ENCODE measurements at regions not wholly inside any gene's neighbourhood (a gene's known extent, or its start where the extent isn't known, plus 50 kb on each side); places are given as distances from the start of the nearest gene placed in this dataset.
"Not testable (repeated sequence)": the region's sequence is repeated elsewhere in the genome, so short reads cannot be mapped to it uniquely, and the experiment has no call there.

DNA sequence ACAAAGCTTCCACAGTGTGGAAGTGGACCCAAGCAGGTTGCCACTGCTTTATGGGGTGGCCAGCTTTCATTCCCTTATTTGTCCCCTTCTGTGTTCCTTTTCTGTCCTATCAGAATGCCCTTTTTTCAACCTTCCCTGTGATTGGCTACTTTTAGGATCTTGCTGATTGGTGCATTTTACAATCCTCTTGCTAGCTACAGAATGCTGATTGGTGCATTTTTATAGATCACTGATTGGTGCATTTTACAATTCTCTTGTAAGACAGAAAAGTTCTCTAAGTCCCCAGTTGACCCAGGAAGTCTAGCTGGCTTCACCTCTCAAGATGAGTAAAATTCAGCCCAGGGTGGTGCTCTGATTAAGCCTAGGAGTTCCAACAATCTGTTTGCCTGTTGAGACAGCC is 157.2 kb upstream of the ERCC6L2 start:
- CTCF ChIA-PET, result interaction anchor here (0.5 to 0.6 kb wide), 2 partner anchors 265 to 1028 kb away, joined by 4 to 5 read pairs; no protein-coding TSS in a partner anchor
- no peak for DNase-seq
- Mint-ChIP-seq H3K9me3 (peaks cover 54% of the 10 kb centered on the region), H3K36me3 (ENCODE audit: low read depth) (peaks cover 11% of the 10 kb centered on the region), H3K27ac (no peak overlapping the region), H3K4me1 (peaks cover 3% of the 10 kb centered on the region), H3K4me3 (no peak overlapping the region), H3K27me3 (peaks cover 25% of the 10 kb centered on the region)
- POLR2A ChIA-PET, result no interaction called here

DNA sequence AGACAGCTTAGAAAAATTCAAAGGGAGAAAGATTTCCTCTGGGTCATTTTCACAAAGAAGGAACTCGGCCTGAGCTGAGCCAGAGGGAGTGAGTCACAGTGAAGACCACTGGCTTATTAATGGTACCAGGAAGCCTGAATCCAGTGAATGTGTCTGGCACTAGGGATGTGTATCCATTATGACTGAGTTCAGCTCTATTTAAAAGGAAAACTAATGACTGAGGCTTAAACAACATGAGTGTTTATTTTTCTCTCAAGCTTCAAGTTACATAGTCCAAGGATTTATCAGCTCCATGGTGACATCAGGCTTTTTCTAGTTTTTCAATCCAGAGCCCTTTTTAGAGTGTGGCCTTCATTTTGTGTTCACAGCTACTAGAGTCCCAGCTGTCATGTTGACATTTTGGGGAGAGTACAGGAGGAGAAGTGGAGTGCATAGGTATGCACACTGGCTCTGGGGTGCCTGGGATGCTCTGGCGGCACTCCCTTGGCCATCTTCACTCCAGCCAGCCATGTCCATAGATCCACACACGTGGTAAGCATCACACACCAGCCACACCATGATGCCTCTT is 159.5 kb upstream of the ERCC6L2 start:
- Mint-ChIP-seq H3K4me1 (no peaks in the 10 kb centered on the region), H3K36me3 (ENCODE audit: low read depth) (peaks cover 4% of the 10 kb centered on the region), H3K27me3 (peaks cover 10% of the 10 kb centered on the region), H3K4me3 (no peak overlapping the region), H3K27ac (no peak overlapping the region), H3K9me3 (peaks cover 38% of the 10 kb centered on the region)
- ChIA-PET CTCF (interaction anchor here (0.8 to 1.0 kb wide), 2 partner anchors 15 to 96 kb away, joined by 4 to 5 read pairs; no protein-coding TSS in a partner anchor), POLR2A (no interaction called here)
- no peak for DNase-seq

DNA sequence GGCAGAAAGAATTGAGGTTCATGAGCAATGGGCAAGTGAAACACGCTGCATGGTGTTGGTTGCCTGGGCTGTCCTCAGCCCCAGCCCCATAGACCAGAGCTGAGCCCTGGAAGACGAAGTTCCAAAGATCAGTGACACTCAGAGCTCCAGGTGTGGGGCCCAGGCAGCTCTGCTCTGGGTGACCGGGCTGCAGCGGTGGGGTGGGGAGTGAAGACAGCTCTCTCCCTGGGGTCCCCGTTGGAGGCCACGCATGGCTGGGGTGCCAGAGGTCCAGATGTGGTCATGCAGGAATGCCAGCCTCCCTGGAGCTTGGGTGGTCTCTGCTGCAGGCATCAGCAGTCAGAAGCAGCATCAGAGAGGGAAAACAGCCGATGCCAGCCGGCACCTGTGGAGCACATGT is 165.0 kb upstream of the ERCC6L2 start:
- Mint-ChIP-seq H3K27ac (no peak overlapping the region), H3K4me3 (no peak overlapping the region), H3K27me3 (peaks cover 2% of the 10 kb centered on the region), H3K36me3 (ENCODE audit: low read depth) (peaks cover 2% of the 10 kb centered on the region), H3K9me3 (peaks cover 8% of the 10 kb centered on the region), H3K4me1 (no peaks in the 10 kb centered on the region)
- ChIA-PET POLR2A (no interaction called here), CTCF (no interaction called here)
- no peak for DNase-seq

DNA sequence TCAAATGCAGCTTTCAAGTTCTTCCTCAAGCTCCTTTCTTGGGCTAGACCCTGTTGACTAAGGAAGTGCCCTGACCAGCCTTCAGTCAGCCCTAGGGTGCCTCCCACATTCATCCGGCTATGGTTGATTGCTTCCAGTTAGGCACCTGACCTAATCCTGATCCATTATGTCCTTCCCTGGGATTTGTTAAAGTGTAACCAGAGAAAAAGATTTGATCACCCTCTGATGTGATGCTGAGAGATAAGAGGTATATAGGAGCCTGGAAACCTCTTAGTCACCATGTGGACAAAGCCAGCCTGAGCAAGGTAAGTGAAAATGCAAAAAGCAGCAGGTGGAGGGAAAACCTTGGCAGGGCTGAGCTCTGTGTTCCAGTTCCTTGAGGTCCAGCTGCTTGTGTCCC is 178.8 kb upstream of the ERCC6L2 start:
- Mint-ChIP-seq H3K36me3 (ENCODE audit: low read depth) (no peaks in the 10 kb centered on the region), H3K4me1 (no peaks in the 10 kb centered on the region), H3K9me3 (peaks cover 12% of the 10 kb centered on the region), H3K27me3 (no peaks in the 10 kb centered on the region), H3K27ac (no peak overlapping the region), H3K4me3 (no peak overlapping the region)
- DNase-seq, result no peak
- CTCF ChIA-PET, result no interaction called here
- POLR2A ChIA-PET, result interaction anchor here (0.6 kb wide), 1 partner anchor 128 kb away, joined by 3 read pairs; no protein-coding TSS in a partner anchor

DNA sequence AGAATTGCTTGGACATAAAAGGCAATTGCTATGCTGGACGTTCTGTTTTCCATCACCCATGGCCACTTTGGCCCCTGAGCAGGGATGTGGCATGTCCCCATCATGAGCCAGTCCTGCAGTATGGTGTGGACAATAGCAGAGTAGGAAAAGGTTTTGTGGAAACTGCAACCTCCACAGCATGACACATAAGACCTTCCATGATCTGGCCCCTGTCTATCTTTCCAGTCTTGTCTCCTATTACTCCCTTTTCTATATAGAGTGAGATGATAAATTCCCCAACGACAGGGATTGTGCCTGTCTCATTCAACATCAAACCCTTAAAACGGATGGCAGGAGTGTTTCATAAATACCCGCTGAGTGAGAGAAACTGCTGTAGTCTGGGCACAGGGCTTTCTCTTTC is 174.7 kb upstream of the PTCH1 start:
- Mint-ChIP-seq H3K36me3 (ENCODE audit: low read depth) (no peaks in the 10 kb centered on the region), H3K9me3 (peaks cover 7% of the 10 kb centered on the region), H3K27me3 (no peaks in the 10 kb centered on the region), H3K27ac (no peak overlapping the region), H3K4me1 (no peaks in the 10 kb centered on the region), H3K4me3 (no peak overlapping the region)
- no peak for DNase-seq
- CTCF ChIA-PET, result no interaction called here
- POLR2A ChIA-PET, result no interaction called here

DNA sequence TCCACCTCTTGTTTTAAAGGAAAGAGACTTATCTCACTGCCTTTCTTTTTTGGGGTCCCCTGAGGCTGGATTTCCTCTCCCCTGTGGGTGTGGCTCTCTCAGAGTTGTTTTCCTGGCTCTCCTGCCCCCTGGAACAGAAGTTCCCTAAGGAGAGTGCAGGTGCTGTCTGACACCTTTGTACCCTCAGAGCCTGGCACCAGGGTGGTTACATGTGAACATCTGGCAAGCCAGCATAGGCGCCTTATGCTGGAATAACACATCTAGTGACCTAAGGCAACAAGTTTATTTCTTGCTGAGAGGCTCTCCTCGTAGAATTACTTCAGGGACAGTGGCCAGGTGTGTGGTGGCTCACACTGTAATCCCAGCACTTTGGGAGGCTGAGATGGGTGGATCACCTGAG is 172.9 kb upstream of the PTCH1 start:
- DNase-seq, result no peak
- H3K27ac Mint-ChIP-seq, result no peak overlapping the region
- CTCF ChIA-PET, result no interaction called here
- H3K27me3 Mint-ChIP-seq, result no peaks in the 10 kb centered on the region
- no peaks in the 10 kb centered on the region for H3K9me3 Mint-ChIP-seq
- no peaks in the 10 kb centered on the region for H3K36me3 Mint-ChIP-seq (ENCODE audit: low read depth)
- POLR2A ChIA-PET, result no interaction called here
- no peaks in the 10 kb centered on the region for H3K4me1 Mint-ChIP-seq
- H3K4me3 Mint-ChIP-seq, result no peak overlapping the region

DNA sequence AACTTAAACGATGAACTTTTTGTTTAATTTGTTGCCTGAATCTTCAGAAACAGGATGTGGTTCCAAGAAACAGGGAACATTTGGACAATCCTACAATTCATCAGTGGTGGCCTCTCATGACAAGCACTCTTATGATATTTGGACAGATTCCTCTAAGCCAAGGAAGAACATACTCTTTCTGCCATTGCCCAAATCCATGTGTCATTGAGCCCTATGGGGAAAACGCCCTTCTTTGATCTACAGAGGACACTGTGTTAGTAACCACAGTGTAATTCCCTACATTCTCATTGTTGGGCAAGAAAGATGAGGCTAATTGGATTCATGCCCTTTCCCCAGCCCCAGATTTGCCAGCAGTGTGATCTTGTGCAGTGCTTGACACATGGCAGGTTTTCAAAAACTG is 167.7 kb upstream of the PTCH1 start:
- Mint-ChIP-seq H3K9me3 (peaks cover 13% of the 10 kb centered on the region), H3K4me1 (peaks cover 18% of the 10 kb centered on the region), H3K36me3 (ENCODE audit: low read depth) (peaks cover 4% of the 10 kb centered on the region), H3K27me3 (peaks cover 2% of the 10 kb centered on the region), H3K27ac (no peak overlapping the region), H3K4me3 (no peak overlapping the region)
- ChIA-PET CTCF (no interaction called here), POLR2A (no interaction called here)
- DNase-seq, result no peak

DNA sequence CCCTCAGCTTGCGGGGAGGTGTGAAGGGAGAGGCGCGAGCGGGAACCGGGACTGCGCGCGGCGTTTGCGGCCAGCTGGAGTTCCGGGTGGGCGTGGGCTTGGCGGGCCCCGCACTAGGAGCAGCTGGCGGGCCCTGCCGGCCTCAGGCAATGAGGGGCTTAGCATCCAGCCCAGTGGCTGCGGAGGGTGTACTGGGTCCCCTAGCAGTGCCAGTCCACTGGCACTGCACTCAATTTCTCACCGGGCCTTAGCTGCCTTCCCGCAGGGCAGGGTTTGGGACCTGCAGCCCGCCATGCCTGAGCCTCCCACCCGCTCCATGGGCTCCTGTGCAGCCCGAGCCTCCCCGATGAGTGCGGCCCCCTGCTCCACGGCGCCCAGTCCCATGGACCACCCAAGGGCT is 163.5 kb upstream of the PTCH1 start:
- Mint-ChIP-seq H3K4me1 (peaks cover 18% of the 10 kb centered on the region), H3K9me3 (peaks cover 15% of the 10 kb centered on the region)
- POLR2A ChIA-PET; H3K27ac Mint-ChIP-seq; H3K36me3 Mint-ChIP-seq (ENCODE audit: low read depth); H3K4me3 Mint-ChIP-seq; DNase-seq; H3K27me3 Mint-ChIP-seq; CTCF ChIA-PET: not testable (repeated sequence)

DNA sequence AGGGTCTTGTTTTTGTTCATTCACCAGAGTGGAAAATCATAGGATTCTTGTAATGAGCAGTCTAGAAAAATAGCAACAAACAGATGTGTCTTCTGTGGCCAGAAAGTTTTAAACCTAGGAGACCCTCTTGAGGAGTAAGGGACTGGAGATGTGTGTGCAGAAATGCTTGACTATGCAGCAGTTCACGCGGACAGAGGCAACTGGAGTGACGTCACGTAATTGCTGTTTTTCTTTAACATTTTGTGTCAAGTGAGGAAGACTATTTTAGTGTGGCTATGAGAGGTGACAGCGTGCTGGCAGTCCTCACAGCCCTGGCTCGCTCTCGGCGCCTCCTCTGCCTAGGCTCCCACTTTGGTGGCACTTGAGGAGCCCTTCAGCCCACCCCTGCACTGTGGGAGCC is 163.1 kb upstream of the PTCH1 start:
- Mint-ChIP-seq H3K4me1 (peaks cover 18% of the 10 kb centered on the region), H3K36me3 (ENCODE audit: low read depth) (peaks cover 5% of the 10 kb centered on the region)

DNA sequence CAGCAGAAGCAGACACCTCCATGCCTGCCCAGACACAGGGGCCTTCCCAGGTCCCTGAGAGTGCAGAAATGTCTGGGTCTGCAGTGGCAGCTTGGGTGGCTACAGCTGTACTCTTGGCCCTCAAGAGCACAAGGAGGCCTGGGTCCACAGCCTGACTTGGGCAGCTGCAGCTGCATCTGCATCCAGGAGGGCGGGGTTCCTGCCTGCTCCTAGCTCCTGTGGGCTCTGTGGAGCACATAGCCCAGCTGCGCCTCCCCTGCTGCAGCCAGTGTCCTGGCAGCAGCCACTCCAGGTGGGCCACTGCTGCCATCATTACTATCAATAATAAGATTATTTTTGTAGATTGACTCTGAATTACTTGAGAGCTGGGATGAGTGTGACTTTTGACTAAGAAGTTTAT is 162.0 kb upstream of the PTCH1 start:
- H3K36me3 Mint-ChIP-seq (ENCODE audit: low read depth), result peaks cover 5% of the 10 kb centered on the region
- H3K9me3 Mint-ChIP-seq, result peaks cover 15% of the 10 kb centered on the region
- peaks cover 18% of the 10 kb centered on the region for H3K4me1 Mint-ChIP-seq
- H3K4me3 Mint-ChIP-seq, result no peak overlapping the region
- H3K27ac Mint-ChIP-seq, result no peak overlapping the region
- DNase-seq, result no peak
- ChIA-PET CTCF (interaction anchor here (1.4 kb wide), 1 partner anchor 14 kb away, joined by 3 read pairs; no protein-coding TSS in a partner anchor), POLR2A (no interaction called here)
- peaks cover 14% of the 10 kb centered on the region for H3K27me3 Mint-ChIP-seq

More for the DNA sequence above, 163.1 kb upstream of the PTCH1 start:
- peaks cover 15% of the 10 kb centered on the region for H3K9me3 Mint-ChIP-seq
- H3K27ac Mint-ChIP-seq, result no peak overlapping the region
- no peak overlapping the region for H3K4me3 Mint-ChIP-seq
- peaks cover 10% of the 10 kb centered on the region for H3K27me3 Mint-ChIP-seq
- POLR2A ChIA-PET, result no interaction called here
- CTCF ChIA-PET, result no interaction called here
- DNase-seq, result no peak

DNA sequence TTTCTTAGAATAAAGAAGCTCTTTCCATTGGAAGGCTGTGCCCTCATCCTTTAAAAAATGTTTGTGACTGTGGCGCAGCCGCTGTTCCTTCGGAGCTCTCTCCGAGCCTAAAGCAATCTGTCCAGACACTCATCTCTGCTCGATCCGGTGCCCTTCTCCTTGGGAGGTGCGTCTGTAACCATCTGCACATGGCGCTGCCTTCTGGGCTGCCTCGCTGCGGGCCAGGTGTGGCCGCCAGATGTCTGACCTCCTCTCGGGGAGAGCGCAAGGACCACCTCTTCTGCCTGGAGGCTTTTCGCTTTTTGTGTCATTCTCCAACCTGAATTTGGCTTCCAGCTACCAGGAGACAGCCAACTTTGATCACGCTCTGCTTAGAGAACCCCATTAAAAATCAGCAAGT is 153.4 kb upstream of the PTCH1 start:
- ChIA-PET POLR2A (no interaction called here), CTCF (no interaction called here)
- DNase-seq, result no peak
- Mint-ChIP-seq H3K4me1 (no peaks in the 10 kb centered on the region), H3K27ac (no peak overlapping the region), H3K4me3 (no peak overlapping the region), H3K36me3 (ENCODE audit: low read depth) (no peaks in the 10 kb centered on the region), H3K27me3 (peaks cover 19% of the 10 kb centered on the region), H3K9me3 (no peaks in the 10 kb centered on the region)

DNA sequence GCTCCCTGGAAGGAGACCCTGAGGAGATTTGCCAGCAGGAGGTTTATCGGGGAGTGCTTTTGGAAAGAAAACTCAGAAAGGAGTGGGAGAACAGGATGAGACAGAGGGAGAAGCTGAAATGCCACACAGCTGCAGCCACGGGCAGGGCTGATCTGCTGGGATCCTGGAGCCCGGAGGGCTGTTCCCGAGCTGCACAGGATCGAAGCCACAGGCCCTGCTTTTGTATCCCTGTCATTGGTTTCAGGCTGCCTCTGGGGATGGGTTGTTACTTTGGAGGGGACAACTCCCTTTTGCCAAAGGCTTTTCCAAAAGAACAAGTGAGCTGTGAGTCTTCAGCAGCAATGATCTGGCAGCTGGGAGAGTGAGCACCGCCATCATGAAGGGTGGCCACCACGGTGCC is 152.5 kb upstream of the PTCH1 start:
- ChIA-PET POLR2A (no interaction called here), CTCF (interaction anchor here (1.6 kb wide), 1 partner anchor 39 kb away, joined by 3 read pairs; no protein-coding TSS in a partner anchor)
- peaks cover 15% of the 10 kb centered on the region for H3K27me3 Mint-ChIP-seq

DNA sequence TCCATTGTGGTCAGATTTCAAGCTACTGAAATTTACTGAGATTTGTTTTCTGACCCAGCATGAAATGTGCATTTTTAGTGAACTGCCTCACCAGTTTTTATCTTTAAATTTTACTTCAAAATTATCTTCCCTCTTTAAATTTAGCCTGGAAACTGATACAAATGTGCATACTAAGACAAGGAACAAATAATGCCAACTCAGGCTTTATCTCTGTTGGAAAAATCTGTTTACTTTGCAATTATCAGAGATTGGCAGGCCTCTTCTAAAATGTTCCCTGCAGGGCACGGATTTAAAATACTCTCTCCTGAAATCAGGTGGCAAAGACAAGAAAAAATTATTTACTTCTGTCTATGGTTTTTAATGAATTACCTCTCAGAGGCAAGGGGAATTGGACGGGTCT is 151.0 kb upstream of the PTCH1 start:
- Mint-ChIP-seq H3K36me3 (ENCODE audit: low read depth) (no peaks in the 10 kb centered on the region), H3K4me1 (no peaks in the 10 kb centered on the region), H3K27me3 (peaks cover 13% of the 10 kb centered on the region), H3K27ac (no peak overlapping the region), H3K9me3 (no peaks in the 10 kb centered on the region), H3K4me3 (no peak overlapping the region)
- DNase-seq, result no peak
- ChIA-PET POLR2A (no interaction called here), CTCF (no interaction called here)

More for the DNA sequence above, 152.5 kb upstream of the PTCH1 start:
- H3K9me3 Mint-ChIP-seq, result no peaks in the 10 kb centered on the region
- H3K27ac Mint-ChIP-seq, result no peak overlapping the region
- no peaks in the 10 kb centered on the region for H3K4me1 Mint-ChIP-seq
- no peak for DNase-seq
- H3K4me3 Mint-ChIP-seq, result no peak overlapping the region
- H3K36me3 Mint-ChIP-seq (ENCODE audit: low read depth), result no peaks in the 10 kb centered on the region

DNA sequence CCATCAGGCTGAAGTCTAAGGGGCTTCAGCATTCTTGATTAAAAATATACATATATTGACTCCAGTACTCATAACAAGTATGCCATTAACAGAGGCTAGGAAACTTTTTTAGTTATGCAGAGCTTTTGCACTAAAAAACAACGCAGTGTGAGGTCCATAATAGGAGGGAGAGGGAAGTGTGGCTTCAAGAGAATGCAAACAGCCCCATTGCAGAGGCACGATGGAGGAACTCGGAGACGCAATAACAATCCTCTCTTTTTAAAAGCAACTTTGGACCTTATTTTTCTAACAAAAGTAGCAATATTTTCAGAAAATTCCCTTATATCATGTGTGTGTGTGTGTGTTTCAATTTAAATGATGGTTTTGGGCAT is 150.0 kb upstream of the PTCH1 start:
- Mint-ChIP-seq H3K9me3 (peaks cover 2% of the 10 kb centered on the region), H3K27ac (no peak overlapping the region), H3K4me1 (no peaks in the 10 kb centered on the region), H3K27me3 (peaks cover 13% of the 10 kb centered on the region), H3K36me3 (ENCODE audit: low read depth) (no peaks in the 10 kb centered on the region), H3K4me3 (no peak overlapping the region)
- POLR2A ChIA-PET, result no interaction called here
- CTCF ChIA-PET, result no interaction called here
- no peak for DNase-seq

Measured in activated CD4-positive, alpha-beta T cell treated with anti-CD3 and anti-CD28 coated beads, Interleukin-2, amount 10 ng/mL, durations not matched to agents 7 days and 5 days (primary cell).